HL-60 (cell line): ENCODE measurements at regions not wholly inside any gene's neighbourhood (a gene's known extent, or its start where the extent isn't known, plus 50 kb on each side); places are given as distances from the start of the nearest gene placed in this dataset.

Source experiments
- DNase-seq, 2 experiments: peaks; one replicate each; pipeline ENCODE4 v3.0.0-alpha.2; 2010 to 2020; ENCODE audit warnings: low read depth in 1 of 2, low spot score in 1 of 2
- H3K27ac ChIP-seq: fragments of 250-450 bp; sonication (Bioruptor Pico); replicated peaks from 2 replicates; pipeline ENCODE4 v1.5.1; 2020; ENCODE audit warnings: mild to moderate bottlenecking, moderate library complexity
- H3K27me3 ChIP-seq: fragments of 250-450 bp; sonication (Bioruptor Pico); 2 replicates; pipeline ENCODE4 v1.5.1; 2021; ENCODE audit warnings: mild to moderate bottlenecking, moderate library complexity; ENCODE audit not compliant: insufficient read depth, poor library complexity, severe bottlenecking
- H3K4me3 ChIP-seq: replicated peaks from 2 replicates; pipeline ENCODE4 v1.5.1; 2011; ENCODE audit warnings: mild to moderate bottlenecking, control low read depth, low read length; ENCODE audit not compliant: insufficient read depth
- GABPA ChIP-seq: IDR thresholded peaks from 2 replicates; pipeline ENCODE4 v1.6.1; 2012; ENCODE audit warnings: low read depth
- POLR2AphosphoS5 ChIP-seq: IDR thresholded peaks from 2 replicates; pipeline ENCODE4 v1.6.1; 2012; ENCODE audit warnings: low read depth
- SPI1 ChIP-seq: IDR thresholded peaks from 2 replicates; pipeline ENCODE4 v1.6.1; 2012; ENCODE audit warnings: low read depth, mild to moderate bottlenecking, borderline replicate concordance
- TF ChIP-seq, protein P1 (sequence below): IDR thresholded peaks from one replicate; pipeline ENCODE4 v1.5.1; 2011; ENCODE audit warnings: low read length, control low read depth, inconsistent platforms; ENCODE audit not compliant: insufficient read depth
- TF ChIP-seq, protein P2 (sequence below): IDR thresholded peaks from 2 replicates; pipeline ENCODE4 v1.6.1; 2012; ENCODE audit warnings: low read depth; ENCODE audit not compliant: insufficient replicate concordance

DNA sequence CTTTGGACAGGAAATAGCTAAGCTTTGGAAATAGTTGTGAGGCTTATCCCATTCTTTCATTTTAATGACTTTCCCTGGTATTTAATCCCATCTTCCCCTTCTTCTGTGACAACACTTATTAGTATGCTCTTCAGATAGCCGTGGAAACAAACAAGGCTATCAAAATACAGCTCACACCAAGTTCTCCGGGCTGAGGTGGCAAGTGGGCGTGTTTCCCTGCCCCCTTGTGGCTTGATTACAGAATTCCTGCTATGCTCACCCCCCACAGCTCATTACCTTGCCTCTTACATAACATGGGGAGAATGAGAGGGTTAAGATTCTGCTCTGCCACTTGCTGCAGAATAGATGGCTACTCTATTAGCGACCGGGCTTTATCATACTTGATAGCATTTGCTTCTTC is 437.1 kb upstream of the TLE4 start:
- no peak for DNase-seq
- Histone ChIP-seq H3K4me3 (no peak overlapping the region), H3K27ac (no peak overlapping the region), H3K27me3 (no peaks in the 10 kb centered on the region)
- TF ChIP-seq, protein P1, sequence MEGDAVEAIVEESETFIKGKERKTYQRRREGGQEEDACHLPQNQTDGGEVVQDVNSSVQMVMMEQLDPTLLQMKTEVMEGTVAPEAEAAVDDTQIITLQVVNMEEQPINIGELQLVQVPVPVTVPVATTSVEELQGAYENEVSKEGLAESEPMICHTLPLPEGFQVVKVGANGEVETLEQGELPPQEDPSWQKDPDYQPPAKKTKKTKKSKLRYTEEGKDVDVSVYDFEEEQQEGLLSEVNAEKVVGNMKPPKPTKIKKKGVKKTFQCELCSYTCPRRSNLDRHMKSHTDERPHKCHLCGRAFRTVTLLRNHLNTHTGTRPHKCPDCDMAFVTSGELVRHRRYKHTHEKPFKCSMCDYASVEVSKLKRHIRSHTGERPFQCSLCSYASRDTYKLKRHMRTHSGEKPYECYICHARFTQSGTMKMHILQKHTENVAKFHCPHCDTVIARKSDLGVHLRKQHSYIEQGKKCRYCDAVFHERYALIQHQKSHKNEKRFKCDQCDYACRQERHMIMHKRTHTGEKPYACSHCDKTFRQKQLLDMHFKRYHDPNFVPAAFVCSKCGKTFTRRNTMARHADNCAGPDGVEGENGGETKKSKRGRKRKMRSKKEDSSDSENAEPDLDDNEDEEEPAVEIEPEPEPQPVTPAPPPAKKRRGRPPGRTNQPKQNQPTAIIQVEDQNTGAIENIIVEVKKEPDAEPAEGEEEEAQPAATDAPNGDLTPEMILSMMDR = no peak
- TF ChIP-seq SPI1 = no peak
- no peak for TF ChIP-seq POLR2AphosphoS5
- TF ChIP-seq, protein P2, sequence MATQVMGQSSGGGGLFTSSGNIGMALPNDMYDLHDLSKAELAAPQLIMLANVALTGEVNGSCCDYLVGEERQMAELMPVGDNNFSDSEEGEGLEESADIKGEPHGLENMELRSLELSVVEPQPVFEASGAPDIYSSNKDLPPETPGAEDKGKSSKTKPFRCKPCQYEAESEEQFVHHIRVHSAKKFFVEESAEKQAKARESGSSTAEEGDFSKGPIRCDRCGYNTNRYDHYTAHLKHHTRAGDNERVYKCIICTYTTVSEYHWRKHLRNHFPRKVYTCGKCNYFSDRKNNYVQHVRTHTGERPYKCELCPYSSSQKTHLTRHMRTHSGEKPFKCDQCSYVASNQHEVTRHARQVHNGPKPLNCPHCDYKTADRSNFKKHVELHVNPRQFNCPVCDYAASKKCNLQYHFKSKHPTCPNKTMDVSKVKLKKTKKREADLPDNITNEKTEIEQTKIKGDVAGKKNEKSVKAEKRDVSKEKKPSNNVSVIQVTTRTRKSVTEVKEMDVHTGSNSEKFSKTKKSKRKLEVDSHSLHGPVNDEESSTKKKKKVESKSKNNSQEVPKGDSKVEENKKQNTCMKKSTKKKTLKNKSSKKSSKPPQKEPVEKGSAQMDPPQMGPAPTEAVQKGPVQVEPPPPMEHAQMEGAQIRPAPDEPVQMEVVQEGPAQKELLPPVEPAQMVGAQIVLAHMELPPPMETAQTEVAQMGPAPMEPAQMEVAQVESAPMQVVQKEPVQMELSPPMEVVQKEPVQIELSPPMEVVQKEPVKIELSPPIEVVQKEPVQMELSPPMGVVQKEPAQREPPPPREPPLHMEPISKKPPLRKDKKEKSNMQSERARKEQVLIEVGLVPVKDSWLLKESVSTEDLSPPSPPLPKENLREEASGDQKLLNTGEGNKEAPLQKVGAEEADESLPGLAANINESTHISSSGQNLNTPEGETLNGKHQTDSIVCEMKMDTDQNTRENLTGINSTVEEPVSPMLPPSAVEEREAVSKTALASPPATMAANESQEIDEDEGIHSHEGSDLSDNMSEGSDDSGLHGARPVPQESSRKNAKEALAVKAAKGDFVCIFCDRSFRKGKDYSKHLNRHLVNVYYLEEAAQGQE = no peak
- TF ChIP-seq GABPA = no peak

- Histone ChIP-seq H3K4me3 (no peak overlapping the region), H3K27me3 (no peaks in the 10 kb centered on the region), H3K27ac (no peak overlapping the region)
- DNase-seq = no peak
- TF ChIP-seq, protein P1 = no peak
- TF ChIP-seq POLR2AphosphoS5 (no peak), GABPA (no peak), SPI1 (no peak)
- TF ChIP-seq, protein P2 = no peak
Observed at GRCh38 chr9:79135681-79136415, 435.9 kb upstream of the TLE4 start.

DNA sequence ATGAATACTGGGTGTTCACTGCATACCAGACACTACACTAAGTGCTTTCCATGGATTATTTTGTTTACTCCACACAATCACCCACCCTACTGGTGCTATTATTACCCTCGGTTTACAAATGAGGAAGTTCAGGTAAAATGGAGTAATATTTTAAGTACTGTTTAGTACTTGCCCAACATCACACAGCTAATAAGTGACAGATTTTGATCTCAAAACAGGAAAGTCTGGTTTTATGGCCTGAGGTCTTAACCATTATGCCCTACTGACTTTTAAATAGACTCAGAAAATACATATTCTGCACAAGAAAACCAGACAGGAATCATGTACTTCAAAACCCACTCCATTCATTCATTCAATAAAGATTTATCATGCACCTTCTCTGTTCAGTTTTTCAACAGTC is 431.0 kb upstream of the TLE4 start:
- TF ChIP-seq, protein P2 = no peak
- TF ChIP-seq, protein P1 = no peak
- no peak for TF ChIP-seq SPI1
- no peak for TF ChIP-seq POLR2AphosphoS5
- no peak for TF ChIP-seq GABPA
- Histone ChIP-seq H3K27me3 (no peaks in the 10 kb centered on the region), H3K4me3 (no peak overlapping the region), H3K27ac (no peak overlapping the region)
- DNase-seq = no peak
